GM12892 (cell line): ENCODE measurements at regions not wholly inside any gene's neighbourhood (a gene's known extent, or its start where the extent isn't known, plus 50 kb on each side); places are given as distances from the start of the nearest gene placed in this dataset.

Experiments used
- POLR2A ChIP-seq: IDR thresholded peaks from 2 replicates; pipeline ENCODE4 v1.6.1; 2011; ENCODE audit warnings: low read depth, low read length, control low read depth
- POLR2AphosphoS5 ChIP-seq: IDR thresholded peaks from 2 replicates; pipeline ENCODE4 v1.6.1; 2011; ENCODE audit warnings: low read depth, low read length, control low read depth
- TAF1 ChIP-seq: IDR thresholded peaks from 2 replicates; pipeline ENCODE4 v1.6.1; 2011; ENCODE audit warnings: low read depth, mild to moderate bottlenecking, control low read depth, low read length, borderline replicate concordance

- TF ChIP-seq POLR2A (no peak), POLR2AphosphoS5 (no peak), TAF1 (no peak)
Observed at GRCh38 chr3:157810924-157811718, 295.1 kb downstream of the SHOX2 start.
